HG02610 (cell line): ENCODE measurements at regions not wholly inside any gene's neighbourhood (a gene's known extent, or its start where the extent isn't known, plus 50 kb on each side); places are given as distances from the start of the nearest gene placed in this dataset.
"Not testable (repeated sequence)": the region's sequence is repeated elsewhere in the genome, so short reads cannot be mapped to it uniquely, and the experiment has no call there.

Source experiments
- ATAC-seq: cut with Tn5 transposase; IDR thresholded peaks from one replicate; pipeline ENCODE4 v1.9.1; 2021; ENCODE audit warnings: mild to moderate bottlenecking, moderate library complexity; ENCODE audit not compliant: unreplicated experiment

- ATAC-seq, result no peak
Measured at GRCh38 chr5:15384581-15384980, 115.4 kb upstream of the FBXL7 start.

GRCh38 chr5:15384176-15384575, 115.8 kb upstream of the FBXL7 start:
- no peak for ATAC-seq

GRCh38 chr5:15383469-15383868, 116.5 kb upstream of the FBXL7 start:
- no peak for ATAC-seq

- no peak for ATAC-seq
Measured at GRCh38 chr5:15383021-15383420, 117.0 kb upstream of the FBXL7 start.

GRCh38 chr5:15377573-15378340, 122.2 kb upstream of the FBXL7 start:
- no peak for ATAC-seq

- no peak for ATAC-seq
Measured at GRCh38 chr5:15376803-15377202, 123.2 kb upstream of the FBXL7 start.

GRCh38 chr5:15376088-15376487, 123.9 kb upstream of the FBXL7 start:
- no peak for ATAC-seq

- ATAC-seq, result no peak
Measured at GRCh38 chr5:15375559-15375958, 124.4 kb upstream of the FBXL7 start.

- ATAC-seq, result no peak
Measured at GRCh38 chr5:15374886-15375285, 125.1 kb upstream of the FBXL7 start.

GRCh38 chr5:15373151-15373550, 126.8 kb upstream of the FBXL7 start:
- no peak for ATAC-seq

GRCh38 chr5:15371184-15371583, 128.8 kb upstream of the FBXL7 start:
- no peak for ATAC-seq

GRCh38 chr5:15368835-15369234, 131.1 kb upstream of the FBXL7 start:
- no peak for ATAC-seq

- ATAC-seq, result no peak
Measured at GRCh38 chr5:15367489-15367888, 132.5 kb upstream of the FBXL7 start.

- ATAC-seq, result no peak
Measured at GRCh38 chr5:15366676-15367391, 133.1 kb upstream of the FBXL7 start.

- ATAC-seq, result no peak
Measured at GRCh38 chr5:15365070-15365469, 134.9 kb upstream of the FBXL7 start.

- no peak for ATAC-seq
Measured at GRCh38 chr5:15363601-15364000, 136.4 kb upstream of the FBXL7 start.

GRCh38 chr5:15357092-15357453, 142.9 kb upstream of the FBXL7 start:
- ATAC-seq, result not testable (repeated sequence)

GRCh38 chr5:15356308-15357091, 143.5 kb upstream of the FBXL7 start:
- not testable (repeated sequence) for ATAC-seq

- no peak for ATAC-seq
Measured at GRCh38 chr5:15354021-15354420, 146.0 kb upstream of the FBXL7 start.

- no peak for ATAC-seq
Measured at GRCh38 chr5:15353086-15353645, 146.8 kb upstream of the FBXL7 start.

GRCh38 chr5:15350614-15351013, 149.4 kb upstream of the FBXL7 start:
- ATAC-seq, result no peak
